HEK293T (cell line): ENCODE measurements at regions not wholly inside any gene's neighbourhood (a gene's known extent, or its start where the extent isn't known, plus 50 kb on each side); places are given as distances from the start of the nearest gene placed in this dataset.

Source experiments
- FOXM1 ChIP-seq: fragments of 450-650 bp; IDR thresholded peaks from 2 replicates; pipeline ENCODE4 v1.6.1; 2017; ENCODE audit warnings: mild to moderate bottlenecking, borderline replicate concordance
- HDGF ChIP-seq: fragments of 450-650 bp; IDR thresholded peaks from 2 replicates; pipeline ENCODE4 v1.6.1; 2017; ENCODE audit warnings: antibody characterized with exemption, borderline replicate concordance
- PKNOX1 ChIP-seq: fragments of 450-650 bp; IDR thresholded peaks from 2 replicates; pipeline ENCODE4 v1.6.1; 2016
- SP1 ChIP-seq: fragments of 450-650 bp; IDR thresholded peaks from 2 replicates; pipeline ENCODE4 v1.6.1; 2017
- TARDBP ChIP-seq: fragments of 450-650 bp; IDR thresholded peaks from 2 replicates; pipeline ENCODE4 v1.6.1; 2016
- ZNF384 ChIP-seq: fragments of 450-650 bp; IDR thresholded peaks from 2 replicates; pipeline ENCODE4 v1.6.1; 2016

- TF ChIP-seq FOXM1 = no peak
- TF ChIP-seq TARDBP = no peak
- no peak for TF ChIP-seq ZNF384
- TF ChIP-seq HDGF = no peak
- TF ChIP-seq SP1 = no peak
- TF ChIP-seq PKNOX1 = no peak
Observed at GRCh38 chr12:88420457-88420856, 159.8 kb downstream of the KITLG start.
